ENCODE measurements at regions not wholly inside any gene's neighbourhood (a gene's known extent, or its start where the extent isn't known, plus 50 kb on each side); places are given as distances from the start of the nearest gene placed in this dataset.

DNA sequence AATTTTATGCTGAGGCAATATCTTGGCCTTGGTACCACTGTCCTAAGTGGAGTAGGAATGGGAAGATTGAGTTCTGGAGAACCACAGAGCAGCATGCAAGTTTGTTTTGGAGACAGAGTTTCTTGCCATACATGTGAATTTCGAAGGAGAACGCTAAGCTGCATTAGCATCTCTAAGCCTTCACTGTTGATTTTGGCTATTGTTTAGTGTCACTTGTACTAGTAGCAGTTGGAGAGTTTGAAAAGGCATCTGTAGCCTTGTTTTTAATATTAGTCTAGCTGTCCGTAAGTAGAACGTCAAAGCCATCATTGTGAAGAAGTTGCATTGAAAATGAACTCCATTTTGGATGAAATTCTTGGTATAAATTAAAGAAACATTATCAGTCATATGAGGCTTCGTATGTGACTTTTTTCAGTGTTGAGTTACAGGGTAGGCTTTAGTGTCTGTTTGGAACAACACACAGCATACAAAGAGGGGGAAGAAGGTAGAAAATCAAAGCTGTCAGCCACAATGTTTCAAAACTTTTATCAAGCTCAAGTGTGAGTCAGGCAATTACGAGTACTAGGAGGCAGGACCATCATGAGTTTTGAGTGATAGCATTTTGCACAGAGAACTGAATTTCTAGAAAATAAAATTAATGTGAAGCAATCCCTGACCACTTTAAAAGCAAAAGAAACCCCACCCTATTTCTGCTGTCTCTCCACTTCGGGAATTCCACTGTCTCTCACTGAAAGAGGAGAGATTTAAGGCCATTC lies 70.2 kb upstream of the NAV3 start:
- H3K27ac ChIP-seq = no peak overlapping the region
- TF ChIP-seq, protein P1, sequence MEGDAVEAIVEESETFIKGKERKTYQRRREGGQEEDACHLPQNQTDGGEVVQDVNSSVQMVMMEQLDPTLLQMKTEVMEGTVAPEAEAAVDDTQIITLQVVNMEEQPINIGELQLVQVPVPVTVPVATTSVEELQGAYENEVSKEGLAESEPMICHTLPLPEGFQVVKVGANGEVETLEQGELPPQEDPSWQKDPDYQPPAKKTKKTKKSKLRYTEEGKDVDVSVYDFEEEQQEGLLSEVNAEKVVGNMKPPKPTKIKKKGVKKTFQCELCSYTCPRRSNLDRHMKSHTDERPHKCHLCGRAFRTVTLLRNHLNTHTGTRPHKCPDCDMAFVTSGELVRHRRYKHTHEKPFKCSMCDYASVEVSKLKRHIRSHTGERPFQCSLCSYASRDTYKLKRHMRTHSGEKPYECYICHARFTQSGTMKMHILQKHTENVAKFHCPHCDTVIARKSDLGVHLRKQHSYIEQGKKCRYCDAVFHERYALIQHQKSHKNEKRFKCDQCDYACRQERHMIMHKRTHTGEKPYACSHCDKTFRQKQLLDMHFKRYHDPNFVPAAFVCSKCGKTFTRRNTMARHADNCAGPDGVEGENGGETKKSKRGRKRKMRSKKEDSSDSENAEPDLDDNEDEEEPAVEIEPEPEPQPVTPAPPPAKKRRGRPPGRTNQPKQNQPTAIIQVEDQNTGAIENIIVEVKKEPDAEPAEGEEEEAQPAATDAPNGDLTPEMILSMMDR (conservative IDR thresholded peaks at IDR 0.05) = no peak
- no peak for TF ChIP-seq ZFX (IDR thresholded peaks at IDR 0.05)

DNA sequence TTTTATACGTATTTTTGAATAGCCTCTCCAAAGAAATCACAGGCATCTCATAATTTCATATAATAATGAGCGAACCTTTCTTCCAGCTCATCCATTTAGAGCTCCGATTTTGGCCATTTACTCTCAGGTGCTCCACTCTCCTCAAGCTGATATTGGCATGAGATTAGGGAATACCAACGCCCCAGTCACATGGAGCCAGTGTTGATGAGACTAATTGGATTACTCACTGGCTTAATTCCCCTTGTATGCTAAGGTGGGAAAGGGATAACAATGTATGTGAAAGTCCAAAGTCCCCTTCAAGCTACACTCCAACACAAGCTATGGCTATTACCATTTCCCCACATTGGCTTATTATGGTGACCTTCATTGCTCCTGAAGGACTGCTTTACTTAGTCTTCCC lies 76.6 kb upstream of the NAV3 start:
- H3K27ac ChIP-seq = no peak overlapping the region
- TF ChIP-seq ZFX (IDR thresholded peaks at IDR 0.05) = no peak
- TF ChIP-seq, protein P1 (conservative IDR thresholded peaks at IDR 0.05) = no peak

DNA sequence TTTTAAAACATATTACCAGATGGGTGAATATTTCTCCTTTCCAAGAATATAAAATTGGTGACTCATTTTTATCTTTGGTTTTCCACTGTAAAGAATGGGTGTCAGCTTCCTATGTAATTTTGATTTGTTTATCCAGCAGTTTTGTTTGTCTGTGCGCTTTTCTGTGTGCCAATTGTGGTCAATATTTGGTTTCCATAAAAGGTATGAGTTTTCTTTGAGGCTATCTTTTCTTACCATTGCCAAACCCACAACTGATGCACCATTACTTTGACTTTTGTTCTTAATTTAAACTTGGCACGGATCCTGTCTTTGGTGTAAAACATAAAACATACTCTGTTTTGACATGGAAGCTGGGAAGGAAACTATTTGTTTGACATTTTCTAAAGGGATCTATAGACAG lies 78.8 kb upstream of the NAV3 start:
- H3K27ac ChIP-seq = no peak overlapping the region
- no peak for TF ChIP-seq ZFX (IDR thresholded peaks at IDR 0.05)
- TF ChIP-seq, protein P1 (conservative IDR thresholded peaks at IDR 0.05) = no peak

DNA sequence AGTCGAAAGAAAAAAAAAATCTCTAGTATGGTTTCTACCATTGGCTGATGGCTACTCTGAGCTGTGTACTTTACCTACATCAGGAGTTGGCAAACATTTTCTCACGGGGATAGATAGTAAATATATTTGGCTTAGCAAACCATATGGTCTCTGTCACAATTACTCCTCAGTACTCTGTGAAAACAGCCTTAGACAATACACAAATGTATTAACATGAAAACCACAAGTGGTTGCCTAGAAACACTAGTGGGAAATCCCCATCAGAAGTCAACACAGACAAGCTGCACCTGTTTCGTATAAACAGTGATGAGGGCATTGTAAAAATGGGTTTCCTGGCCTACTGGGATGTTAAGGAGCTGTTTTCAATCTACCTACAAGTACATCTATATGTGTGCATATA lies 84.6 kb upstream of the NAV3 start:
- no peak overlapping the region for H3K27ac ChIP-seq
- TF ChIP-seq ZFX (IDR thresholded peaks at IDR 0.05) = no peak
- TF ChIP-seq, protein P1 (conservative IDR thresholded peaks at IDR 0.05) = no peak

DNA sequence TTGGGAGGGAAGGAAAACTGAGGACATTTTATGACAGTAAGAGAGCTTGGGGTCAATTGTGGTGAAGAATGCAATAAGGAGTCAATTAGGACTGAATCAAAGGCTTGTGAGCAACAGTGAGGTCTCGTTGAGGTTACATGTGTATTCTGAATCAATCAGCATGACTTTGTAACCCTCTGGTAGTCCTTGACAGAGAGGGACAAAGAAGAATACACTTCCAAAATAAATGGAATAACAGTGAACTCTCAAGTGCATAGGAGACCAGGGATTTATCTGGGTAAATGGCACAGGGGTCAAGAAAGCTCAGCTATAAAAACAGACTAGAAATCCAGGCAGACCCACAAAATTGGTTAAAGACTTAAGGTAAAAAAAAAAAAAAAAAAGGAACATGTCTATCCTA lies 85.1 kb upstream of the NAV3 start:
- H3K27ac ChIP-seq = no peak overlapping the region
- no peak for TF ChIP-seq ZFX (IDR thresholded peaks at IDR 0.05)
- TF ChIP-seq, protein P1 (conservative IDR thresholded peaks at IDR 0.05) = no peak

DNA sequence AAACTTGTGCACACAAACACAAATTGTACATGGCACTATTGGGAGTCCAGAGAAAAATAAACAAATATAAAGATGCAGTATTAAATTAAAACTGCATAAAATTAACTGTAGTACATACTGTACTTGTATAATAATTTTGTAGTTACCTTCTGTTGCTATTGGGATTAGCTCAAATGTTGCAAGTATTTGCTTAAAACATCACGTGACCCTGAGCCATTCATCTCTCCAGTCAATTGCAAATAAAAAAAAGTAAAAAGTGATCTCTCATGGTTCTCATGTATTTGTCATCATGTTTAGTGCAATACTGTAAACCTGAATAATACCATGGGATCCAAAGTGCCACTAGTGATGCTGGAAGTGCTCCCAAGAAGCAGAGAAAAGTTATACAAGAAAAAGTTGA lies 88.1 kb upstream of the NAV3 start:
- TF ChIP-seq, protein P1 (conservative IDR thresholded peaks at IDR 0.05) = no peak
- H3K27ac ChIP-seq = no peak overlapping the region

DNA sequence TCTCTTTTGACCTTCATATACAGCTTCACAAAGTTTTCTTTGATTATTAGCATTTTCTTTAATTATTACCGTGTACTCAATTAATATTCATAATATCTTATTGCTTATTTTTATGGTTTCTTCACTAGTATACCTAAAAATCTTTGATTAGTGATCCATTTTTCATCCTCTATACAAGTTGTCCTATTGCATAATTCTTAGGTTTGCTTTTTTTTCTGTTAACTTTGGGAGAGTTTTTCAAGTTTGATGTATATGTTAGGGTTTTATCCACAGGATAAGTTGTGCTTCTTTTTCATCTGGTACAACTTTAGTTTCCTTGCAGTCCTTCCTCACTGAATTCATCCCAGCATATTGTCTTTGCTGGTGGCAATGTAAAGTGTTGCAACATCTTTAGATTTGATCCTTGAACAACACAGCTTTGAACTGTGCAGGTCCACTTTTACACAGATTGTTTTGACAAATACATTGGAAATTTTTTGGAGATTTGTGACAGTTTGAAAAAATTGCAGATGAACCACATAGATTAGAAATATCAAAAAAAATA lies 88.6 kb upstream of the NAV3 start:
- TF ChIP-seq, protein P1 (conservative IDR thresholded peaks at IDR 0.05) = no peak
- no peak for TF ChIP-seq ZFX (IDR thresholded peaks at IDR 0.05)
- H3K27ac ChIP-seq = no peak overlapping the region
